ENCODE measurements at regions not wholly inside any gene's neighbourhood (a gene's known extent, or its start where the extent isn't known, plus 50 kb on each side); places are given as distances from the start of the nearest gene placed in this dataset.
A peak's percentile ranks its signal among the peaks of the same experiment; 100 is the strongest.
"Not testable (repeated sequence)": the region's sequence is repeated elsewhere in the genome, so short reads cannot be mapped to it uniquely, and the experiment has no call there.

DNA sequence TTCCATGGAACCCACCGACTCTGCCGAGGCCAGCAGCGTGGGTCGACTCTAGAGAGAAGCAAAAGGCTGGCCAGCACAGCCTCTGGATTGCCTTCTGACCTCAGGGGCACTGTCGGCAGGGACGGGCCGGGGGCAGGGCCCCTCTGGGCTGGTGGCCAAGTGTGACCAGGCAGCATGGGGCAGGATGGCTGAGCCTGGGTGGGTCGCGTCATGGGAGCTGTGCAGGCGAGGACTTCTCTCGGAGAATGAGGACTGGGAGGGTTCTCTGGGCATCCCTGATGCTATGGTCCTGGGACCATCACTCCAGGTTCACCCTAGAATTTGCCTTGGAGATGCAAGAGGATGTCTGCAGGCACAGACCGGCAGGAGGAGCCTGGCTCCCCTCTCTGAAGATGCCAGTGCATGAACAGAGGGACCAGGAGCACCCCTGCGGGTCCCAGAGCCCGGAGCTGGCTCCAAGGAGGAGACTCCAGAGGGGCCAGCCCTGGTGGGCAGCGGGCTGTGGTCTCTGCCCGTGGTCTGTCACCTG, 289.2 kb downstream of the NDUFA10 start:
- Histone ChIP-seq H3K4me1 (no peaks in the 10 kb centered on the region), H3K4me3 (no peak overlapping the region), H3K27me3 (peaks cover 15% of the 10 kb centered on the region), H3K27ac (no peak overlapping the region), H3K9me3 (replicated peaks) (no peaks in the 10 kb centered on the region), H3K36me3 (no peaks in the 10 kb centered on the region)
- no peak for DNase-seq

DNA sequence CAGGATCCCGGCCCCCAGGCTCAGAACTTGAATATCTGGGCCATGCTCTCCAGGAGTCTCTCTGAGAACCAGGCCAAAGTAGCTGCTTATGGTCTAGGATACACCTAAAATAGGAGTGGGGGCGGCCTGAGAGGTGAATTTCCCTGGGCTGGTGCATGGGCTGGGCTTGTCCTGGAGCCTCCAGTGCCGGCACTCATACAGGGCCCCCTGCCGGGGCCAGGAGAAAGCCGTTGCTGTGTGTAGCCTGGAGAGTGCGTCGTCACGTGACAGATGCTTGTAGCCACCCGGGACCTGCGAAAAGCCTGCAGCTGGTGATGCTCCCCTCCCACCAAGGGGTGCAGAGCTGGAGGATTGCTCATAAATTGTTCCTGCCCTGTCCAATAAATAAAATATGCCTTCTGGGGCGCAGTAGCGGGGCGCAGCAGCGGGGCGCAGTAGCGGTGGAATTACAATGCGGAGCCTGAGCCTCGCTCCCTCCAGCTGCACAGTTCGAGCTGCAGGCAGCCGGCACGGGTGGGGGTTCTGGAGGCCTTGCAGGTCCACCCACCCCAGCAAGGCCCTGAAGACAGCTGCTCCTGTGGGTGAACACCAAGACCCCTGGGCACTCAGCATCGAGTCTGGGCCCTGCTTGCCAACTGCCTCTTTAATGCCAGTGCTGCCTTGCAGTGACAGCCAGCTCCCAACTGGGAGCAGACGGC, 289.9 kb downstream of the NDUFA10 start:
- H3K4me1 ChIP-seq, result no peaks in the 10 kb centered on the region
- H3K27ac ChIP-seq, result no peak overlapping the region
- H3K36me3 ChIP-seq, result no peaks in the 10 kb centered on the region
- no peak overlapping the region for H3K4me3 ChIP-seq
- DNase-seq, result peak in 1 of 2 experiments; percentile 23
- H3K27me3 ChIP-seq, result peaks cover 17% of the 10 kb centered on the region
- no peaks in the 10 kb centered on the region for H3K9me3 ChIP-seq (replicated peaks)

DNA sequence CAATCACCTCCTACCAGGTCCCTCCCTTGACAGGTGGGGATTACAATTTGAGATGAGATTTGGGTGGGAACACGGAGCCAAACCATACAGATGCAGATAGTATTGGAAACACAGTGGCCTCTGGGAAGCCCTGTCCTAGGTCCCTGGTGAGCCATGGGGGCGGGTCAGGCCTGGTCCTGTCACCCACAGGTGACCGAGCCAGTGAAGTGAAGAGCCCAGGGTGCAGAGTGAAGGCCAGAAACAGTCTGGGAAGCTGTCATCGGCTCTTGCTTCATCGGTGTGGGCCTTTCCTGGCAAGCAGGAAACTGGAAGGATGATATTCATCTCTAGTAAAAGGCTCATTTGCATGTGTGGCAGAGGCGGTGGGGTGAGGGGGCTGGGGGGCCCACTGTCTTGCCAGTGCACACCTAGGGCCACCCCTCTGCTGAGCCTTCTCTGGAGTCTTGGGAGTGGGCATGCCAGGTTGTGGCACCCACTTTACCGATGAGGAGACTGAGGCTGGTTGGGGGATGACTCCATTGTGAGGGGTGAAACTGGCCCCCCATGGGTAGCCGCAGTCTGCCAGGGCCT, 290.6 kb downstream of the NDUFA10 start:
- H3K4me3 ChIP-seq, result no peak overlapping the region
- no peaks in the 10 kb centered on the region for H3K36me3 ChIP-seq
- H3K27ac ChIP-seq, result no peak overlapping the region
- DNase-seq, result no peak
- peaks cover 17% of the 10 kb centered on the region for H3K27me3 ChIP-seq
- H3K4me1 ChIP-seq, result no peaks in the 10 kb centered on the region
- H3K9me3 ChIP-seq (replicated peaks), result no peaks in the 10 kb centered on the region

DNA sequence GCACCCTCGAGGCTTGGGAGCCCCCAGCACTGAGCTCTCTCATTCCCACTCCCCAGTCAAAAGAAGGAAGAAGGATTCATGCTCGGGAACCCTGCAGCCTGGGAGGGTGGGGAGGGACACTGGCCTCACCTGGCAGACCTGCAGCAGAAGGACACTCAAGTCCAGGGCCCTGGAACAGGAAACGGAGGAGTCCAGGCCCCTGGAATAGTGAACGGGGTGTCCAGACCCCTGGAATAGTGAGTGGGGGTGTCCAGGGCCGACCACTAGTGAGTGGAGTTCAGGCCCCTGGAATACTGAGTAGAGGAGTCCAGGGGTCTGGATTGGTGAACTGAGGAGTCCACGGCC, 292.5 kb downstream of the NDUFA10 start:
- Histone ChIP-seq H3K27me3 (peaks cover 14% of the 10 kb centered on the region), H3K9me3 (replicated peaks) (no peaks in the 10 kb centered on the region), H3K4me1 (no peaks in the 10 kb centered on the region), H3K36me3 (no peaks in the 10 kb centered on the region), H3K27ac (no peak overlapping the region), H3K4me3 (no peak overlapping the region)
- DNase-seq, result no peak

DNA sequence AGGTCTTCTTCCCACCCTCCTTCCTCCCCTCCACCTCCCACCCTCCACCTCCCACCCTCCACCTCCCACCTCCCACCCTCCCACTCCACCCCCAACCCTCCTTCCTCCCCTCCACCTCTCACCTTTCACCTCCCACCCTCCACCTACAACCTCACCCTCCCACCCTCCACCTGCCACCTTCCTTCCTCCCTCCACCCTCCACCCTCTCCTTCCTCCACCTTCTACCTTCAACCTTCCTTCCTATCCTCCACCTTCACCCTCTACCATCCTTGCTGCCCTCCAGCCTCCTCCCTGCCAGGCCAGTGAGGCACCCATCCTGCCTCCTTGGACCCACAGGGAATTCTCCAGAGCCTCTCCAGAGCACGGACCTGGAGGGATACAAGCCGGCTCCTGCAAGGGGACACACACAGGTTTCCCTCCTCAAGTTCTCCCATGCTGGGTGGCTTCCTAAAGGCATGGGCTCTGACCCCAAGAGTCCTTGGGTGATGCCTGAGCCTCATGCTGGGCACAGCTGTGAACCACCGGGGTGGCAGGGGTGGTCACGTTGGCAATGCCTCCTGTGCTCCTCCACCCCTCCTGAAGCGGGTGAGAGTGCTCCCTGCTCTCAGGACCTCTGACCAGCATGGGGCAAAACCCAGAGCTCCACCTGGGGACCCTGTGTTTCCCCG, 293.0 kb downstream of the NDUFA10 start:
- peaks cover 14% of the 10 kb centered on the region for H3K27me3 ChIP-seq
- DNase-seq, result no peak

DNA sequence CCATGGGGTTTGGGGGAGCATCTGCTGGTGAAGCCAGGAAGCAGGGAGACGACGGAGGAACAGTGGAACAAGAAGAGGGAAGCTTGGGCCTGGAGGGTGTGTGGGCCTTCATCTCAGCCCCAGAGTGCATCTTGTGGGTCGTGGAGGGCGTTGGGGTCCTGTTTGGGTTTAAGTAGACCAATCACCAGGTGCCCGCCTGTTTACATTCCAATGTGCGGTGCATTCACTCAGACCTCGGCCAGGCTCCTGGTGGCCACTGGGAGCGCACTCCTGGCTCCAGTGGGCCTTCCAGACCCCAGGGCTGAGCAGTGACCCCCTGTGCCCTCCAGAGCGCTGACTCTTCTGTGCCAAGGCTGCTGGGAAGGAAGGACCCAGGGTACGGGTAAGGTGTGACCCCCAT, 293.7 kb downstream of the NDUFA10 start:
- no peak for DNase-seq
- no peak overlapping the region for H3K4me3 ChIP-seq
- H3K4me1 ChIP-seq, result no peaks in the 10 kb centered on the region
- H3K9me3 ChIP-seq (replicated peaks), result no peaks in the 10 kb centered on the region
- no peaks in the 10 kb centered on the region for H3K36me3 ChIP-seq
- H3K27ac ChIP-seq, result no peak overlapping the region
- peaks cover 14% of the 10 kb centered on the region for H3K27me3 ChIP-seq

More for the DNA sequence above, 293.0 kb downstream of the NDUFA10 start:
- H3K4me1 ChIP-seq, result no peaks in the 10 kb centered on the region
- no peaks in the 10 kb centered on the region for H3K9me3 ChIP-seq (replicated peaks)
- no peak overlapping the region for H3K27ac ChIP-seq
- no peak overlapping the region for H3K4me3 ChIP-seq
- no peaks in the 10 kb centered on the region for H3K36me3 ChIP-seq

DNA sequence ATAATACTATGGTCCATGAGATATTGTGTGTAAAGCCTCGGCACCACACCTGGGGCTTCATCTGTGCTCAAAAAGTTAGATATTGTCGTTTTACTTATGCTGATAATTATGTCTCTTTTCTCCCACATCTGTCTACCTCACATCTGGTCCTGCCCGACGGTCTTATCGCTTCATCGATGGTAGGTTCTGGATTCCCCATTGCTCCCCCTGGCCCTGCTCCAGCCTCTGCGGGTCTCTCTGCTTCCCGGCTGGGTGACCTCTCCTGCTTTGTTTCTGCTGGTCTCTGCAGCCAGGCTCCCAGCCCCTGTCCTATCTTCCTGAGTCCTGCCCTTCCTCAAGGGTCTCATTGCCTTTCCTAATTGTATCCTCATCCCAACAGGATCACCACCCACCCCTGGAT, 294.2 kb downstream of the NDUFA10 start:
- DNase-seq, result no peak
- Histone ChIP-seq H3K36me3 (no peaks in the 10 kb centered on the region), H3K4me3 (no peak overlapping the region), H3K4me1 (no peaks in the 10 kb centered on the region), H3K27ac (no peak overlapping the region), H3K27me3 (peaks cover 14% of the 10 kb centered on the region), H3K9me3 (replicated peaks) (no peaks in the 10 kb centered on the region)

DNA sequence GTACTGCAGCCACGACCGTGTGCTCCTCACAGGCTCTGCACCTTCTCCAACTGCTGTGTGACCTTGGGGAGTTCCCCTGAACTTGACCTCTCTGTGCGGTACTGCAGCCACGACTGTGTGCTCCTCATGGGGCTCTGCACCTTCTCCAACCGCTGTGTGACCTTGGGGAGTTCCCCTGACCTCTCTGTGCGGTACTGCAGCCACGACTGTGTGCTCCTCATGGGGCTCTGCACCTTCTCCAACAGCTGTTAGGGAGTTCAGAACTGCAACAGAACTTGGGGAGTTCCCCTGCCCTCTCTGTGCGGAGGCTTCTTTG, 294.6 kb downstream of the NDUFA10 start:
- not testable (repeated sequence) for H3K9me3 ChIP-seq (replicated peaks)

DNA sequence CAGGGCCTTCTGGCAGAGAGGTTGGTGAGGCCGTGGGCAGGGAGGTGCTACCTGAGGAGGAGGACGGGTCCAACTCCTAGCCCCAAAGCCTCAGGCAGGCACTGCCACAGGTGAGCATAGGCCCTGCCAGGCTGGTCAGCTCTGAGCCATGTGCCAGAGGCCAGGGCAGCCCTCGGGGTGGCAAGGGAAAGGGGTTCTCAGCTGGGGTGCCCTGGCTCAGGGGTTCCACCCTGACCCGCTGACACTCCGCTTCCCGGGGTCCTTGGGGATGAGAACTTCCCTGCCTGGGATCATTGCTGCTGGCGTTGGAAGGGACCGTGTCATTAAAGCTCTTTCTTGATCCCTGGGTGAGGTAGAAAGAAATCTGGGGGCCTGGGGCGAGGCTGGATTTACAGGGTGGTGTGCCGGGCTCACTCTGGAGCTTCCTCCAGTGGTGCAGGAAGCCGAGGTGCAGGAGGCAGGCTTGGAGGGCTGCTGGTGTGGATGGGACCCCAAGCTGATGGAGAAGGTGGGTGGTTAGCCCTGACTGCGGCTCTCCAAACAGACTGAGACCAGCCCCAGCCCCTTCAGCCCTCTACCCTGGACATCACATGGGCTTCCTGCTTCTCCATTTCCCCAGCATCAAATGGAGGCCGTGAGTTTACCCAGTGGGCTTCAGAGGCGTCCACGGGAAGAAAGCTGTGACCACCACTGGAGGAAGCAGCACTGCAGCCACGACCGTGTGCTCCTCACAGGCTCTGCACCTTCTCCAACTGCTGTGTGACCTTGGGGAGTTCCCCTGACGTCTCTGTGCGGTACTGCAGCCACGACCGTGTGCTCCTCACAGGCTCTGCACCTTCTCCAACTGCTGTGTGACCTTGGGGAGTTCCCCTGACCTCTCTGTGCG, 295.2 kb downstream of the NDUFA10 start:
- no peaks in the 10 kb centered on the region for H3K36me3 ChIP-seq
- H3K27me3 ChIP-seq, result peaks cover 13% of the 10 kb centered on the region
- H3K4me3 ChIP-seq, result no peak overlapping the region
- H3K4me1 ChIP-seq, result no peaks in the 10 kb centered on the region
- no peak overlapping the region for H3K27ac ChIP-seq
- no peak for DNase-seq
- H3K9me3 ChIP-seq (replicated peaks), result no peaks in the 10 kb centered on the region

More for the DNA sequence above, 294.6 kb downstream of the NDUFA10 start:
- H3K27ac ChIP-seq, H3K4me3 ChIP-seq, H3K4me1 ChIP-seq, DNase-seq, H3K36me3 ChIP-seq: not testable (repeated sequence)
- H3K27me3 ChIP-seq, result peaks cover 12% of the 10 kb centered on the region

DNA sequence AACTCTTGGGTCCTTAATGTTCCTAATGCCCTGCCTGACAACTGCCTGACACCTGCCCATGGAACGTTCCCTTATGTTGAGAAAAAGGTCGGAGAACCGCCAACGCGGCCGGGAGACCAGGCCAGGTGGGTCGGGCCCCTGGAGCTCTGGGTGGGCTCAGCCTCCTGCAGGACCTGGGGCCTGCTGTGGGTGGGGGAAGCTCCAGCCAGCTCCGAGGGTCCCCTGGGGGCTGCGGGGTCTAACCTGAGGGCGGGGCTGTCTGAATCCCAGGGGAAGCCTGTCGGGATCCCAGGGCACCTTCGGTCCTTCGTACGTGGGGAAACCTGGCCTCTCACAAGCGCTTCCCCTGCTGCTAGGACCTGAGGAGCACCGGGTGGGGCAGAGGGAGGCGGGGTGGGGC, 296.0 kb downstream of the NDUFA10 start:
- Histone ChIP-seq H3K4me1 (no peaks in the 10 kb centered on the region), H3K9me3 (replicated peaks) (no peaks in the 10 kb centered on the region), H3K27ac (no peak overlapping the region), H3K36me3 (no peaks in the 10 kb centered on the region), H3K4me3 (no peak overlapping the region), H3K27me3 (peaks cover 13% of the 10 kb centered on the region)
- no peak for DNase-seq

DNA sequence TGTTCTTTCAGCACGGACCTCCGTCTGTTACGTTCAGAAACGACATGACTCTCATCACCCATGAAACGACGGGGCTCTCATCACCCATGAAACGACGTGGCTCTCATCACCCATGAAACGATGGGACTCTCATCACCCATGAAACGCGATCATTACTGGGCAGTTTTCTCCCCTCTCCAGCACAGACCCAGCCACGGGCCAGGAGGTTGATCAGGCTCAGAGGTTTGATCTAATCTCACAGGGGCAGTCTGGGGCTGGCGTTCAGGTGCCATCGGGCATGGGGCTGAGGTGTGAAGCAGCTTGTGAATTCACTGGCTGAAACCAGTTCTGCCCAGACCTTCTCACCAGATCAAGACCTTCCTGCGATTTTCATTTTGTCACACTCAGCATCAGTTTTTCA, 296.4 kb downstream of the NDUFA10 start:
- H3K36me3 ChIP-seq, result no peaks in the 10 kb centered on the region
- H3K9me3 ChIP-seq (replicated peaks), result no peaks in the 10 kb centered on the region
- H3K4me1 ChIP-seq, result no peaks in the 10 kb centered on the region
- no peak overlapping the region for H3K4me3 ChIP-seq
- DNase-seq, result no peak
- H3K27ac ChIP-seq, result no peak overlapping the region
- peaks cover 13% of the 10 kb centered on the region for H3K27me3 ChIP-seq

DNA sequence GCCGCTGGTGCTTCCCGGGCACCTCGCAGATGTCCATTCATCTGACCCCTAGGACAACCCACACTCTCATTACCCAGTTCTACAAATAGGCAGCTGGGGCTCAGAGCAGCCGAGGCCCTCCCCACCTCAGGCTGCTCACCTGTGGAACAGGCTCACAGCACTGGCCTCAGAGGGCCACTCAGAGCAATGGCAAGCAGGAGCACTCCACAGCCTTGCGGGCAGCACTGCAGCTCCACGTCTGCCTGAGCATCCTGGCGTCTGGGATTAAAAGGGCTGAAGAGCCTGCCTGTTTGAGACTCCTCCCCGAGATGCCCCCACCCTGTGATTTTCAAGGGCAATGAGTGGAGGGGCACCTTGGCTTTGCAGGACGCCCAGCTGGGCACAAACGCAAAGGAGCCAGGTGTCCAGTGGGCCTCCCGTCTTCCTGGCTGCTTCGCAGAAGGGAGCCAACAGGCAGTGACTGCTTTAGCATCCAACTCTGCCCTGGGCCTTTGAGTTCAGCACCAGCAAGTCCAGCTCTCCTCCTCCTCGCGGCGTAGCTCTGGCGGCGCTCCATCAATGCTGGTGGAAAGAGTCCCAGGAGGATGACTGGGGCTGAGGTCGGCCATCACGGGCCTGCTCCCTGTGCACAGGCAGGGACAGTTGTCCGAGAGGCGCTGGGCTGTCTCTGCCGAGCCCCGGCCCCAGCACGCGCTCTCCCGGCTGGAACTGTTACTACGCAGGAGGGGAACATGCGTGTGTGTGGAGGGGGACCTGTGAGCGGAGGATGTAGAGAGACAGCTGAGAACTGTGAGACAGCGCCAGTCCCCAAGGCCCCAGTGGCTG, 297.2 kb downstream of the NDUFA10 start:
- no peaks in the 10 kb centered on the region for H3K4me1 ChIP-seq
- DNase-seq, result no peak
- no peaks in the 10 kb centered on the region for H3K9me3 ChIP-seq (replicated peaks)

DNA sequence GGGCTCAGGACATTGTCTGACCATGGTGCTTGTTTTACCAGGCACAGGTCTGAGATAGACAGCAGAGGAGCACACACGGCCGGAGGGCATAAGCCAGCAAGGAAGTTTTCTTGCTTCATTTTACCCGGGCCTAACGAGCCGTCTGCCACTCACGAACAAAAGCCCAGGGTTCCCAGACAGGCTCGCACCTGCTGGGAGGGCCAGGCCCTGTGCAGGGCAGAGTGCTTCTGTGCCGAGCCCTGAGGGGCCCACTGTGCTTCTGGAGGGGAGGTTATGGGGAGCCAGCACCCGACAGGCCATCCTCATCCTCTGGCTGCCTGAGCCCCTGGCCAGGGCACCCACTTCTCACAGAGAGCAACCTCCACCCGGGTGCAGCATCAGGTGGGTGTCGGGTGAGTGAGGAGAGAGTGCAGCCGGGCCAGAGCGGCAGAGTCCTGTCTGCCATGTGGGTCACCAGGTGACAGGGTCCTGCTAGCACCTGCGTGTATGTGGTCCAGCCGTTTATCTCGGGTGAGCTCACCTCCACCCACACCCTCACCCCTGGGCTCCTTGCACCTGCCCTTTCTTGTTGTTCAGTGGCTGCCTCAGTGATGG, 297.9 kb downstream of the NDUFA10 start:
- Histone ChIP-seq H3K9me3 (replicated peaks) (no peaks in the 10 kb centered on the region), H3K36me3 (no peaks in the 10 kb centered on the region), H3K27ac (no peak overlapping the region), H3K4me1 (no peaks in the 10 kb centered on the region), H3K4me3 (no peak overlapping the region), H3K27me3 (peaks cover 13% of the 10 kb centered on the region)
- no peak for DNase-seq

More for the DNA sequence above, 297.2 kb downstream of the NDUFA10 start:
- no peak overlapping the region for H3K4me3 ChIP-seq
- peaks cover 13% of the 10 kb centered on the region for H3K27me3 ChIP-seq
- H3K36me3 ChIP-seq, result no peaks in the 10 kb centered on the region
- H3K27ac ChIP-seq, result no peak overlapping the region

DNA sequence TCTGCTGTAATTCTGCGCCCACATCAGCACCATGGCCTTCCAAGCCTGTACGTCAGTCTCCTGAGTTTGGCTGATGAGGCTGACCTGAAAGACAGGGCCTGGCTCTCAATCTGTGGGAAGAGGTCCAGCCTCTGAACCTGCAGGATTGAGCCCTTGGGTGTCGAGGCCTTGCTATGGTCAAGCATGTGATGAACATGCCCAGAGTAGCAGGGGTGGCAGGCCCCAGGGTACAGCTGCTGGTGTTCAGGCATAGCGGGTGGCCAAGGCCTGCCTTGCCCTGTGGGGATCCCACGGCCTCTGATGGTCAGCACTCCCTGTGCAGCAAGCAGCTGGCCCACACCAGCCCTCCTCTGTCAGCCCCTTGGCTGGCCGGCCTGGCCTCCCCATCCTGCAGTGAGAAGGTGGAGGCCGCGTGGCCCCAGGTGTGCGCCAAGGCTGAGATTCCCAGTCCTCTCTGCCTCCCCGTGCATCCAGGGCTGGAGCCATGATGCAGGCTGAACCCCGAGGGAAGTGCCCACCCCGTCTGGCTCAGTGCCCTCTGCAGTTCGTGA, 298.4 kb downstream of the NDUFA10 start:
- H3K9me3 ChIP-seq (replicated peaks), result no peaks in the 10 kb centered on the region
- no peak overlapping the region for H3K4me3 ChIP-seq
- no peaks in the 10 kb centered on the region for H3K4me1 ChIP-seq
- no peaks in the 10 kb centered on the region for H3K36me3 ChIP-seq
- no peak for DNase-seq
- no peak overlapping the region for H3K27ac ChIP-seq
- peaks cover 13% of the 10 kb centered on the region for H3K27me3 ChIP-seq
